ENCODE measurements at regions not wholly inside any gene's neighbourhood (a gene's known extent, or its start where the extent isn't known, plus 50 kb on each side); places are given as distances from the start of the nearest gene placed in this dataset.

GRCh38 chr12:125357561-125357960 is 292.3 kb downstream of the AACS start:
- DNase-seq (ENCODE audit: low read depth): no peak

GRCh38 chr12:125360540-125360939 is 295.3 kb downstream of the AACS start:
- no peak for DNase-seq (ENCODE audit: low read depth)

GRCh38 chr12:125371033-125371432 is 305.8 kb downstream of the AACS start:
- no peak for DNase-seq (ENCODE audit: low read depth)

- DNase-seq (ENCODE audit: low read depth): no peak
Measured at GRCh38 chr12:125372085-125372484, 306.9 kb downstream of the AACS start.

DNA sequence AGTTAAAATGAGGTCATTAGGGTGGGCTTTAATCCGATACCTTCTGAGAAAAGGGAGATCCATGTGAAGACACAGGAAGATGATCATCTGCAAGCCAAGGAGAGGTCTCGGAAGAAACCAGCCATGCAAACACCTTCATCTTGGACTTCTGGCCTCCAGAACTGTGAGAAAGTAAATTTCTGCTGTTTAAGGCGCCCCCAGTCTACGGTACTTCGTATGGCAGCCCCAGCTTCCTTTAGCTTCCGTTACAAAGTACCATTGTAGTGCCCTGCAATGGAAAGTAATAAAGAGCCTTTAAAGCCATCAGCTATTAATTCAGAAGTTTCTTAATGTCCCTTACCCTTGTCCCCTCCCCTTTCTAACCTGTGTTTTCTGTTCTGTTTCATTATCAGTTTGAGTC is 308.1 kb downstream of the AACS start:
- DNase-seq (ENCODE audit: low read depth): no peak

GRCh38 chr12:125376422-125376821 is 311.2 kb downstream of the AACS start:
- DNase-seq (ENCODE audit: low read depth): no peak

- no peak for DNase-seq (ENCODE audit: low read depth)
Measured at GRCh38 chr12:125377093-125377492, 311.9 kb downstream of the AACS start.

DNA sequence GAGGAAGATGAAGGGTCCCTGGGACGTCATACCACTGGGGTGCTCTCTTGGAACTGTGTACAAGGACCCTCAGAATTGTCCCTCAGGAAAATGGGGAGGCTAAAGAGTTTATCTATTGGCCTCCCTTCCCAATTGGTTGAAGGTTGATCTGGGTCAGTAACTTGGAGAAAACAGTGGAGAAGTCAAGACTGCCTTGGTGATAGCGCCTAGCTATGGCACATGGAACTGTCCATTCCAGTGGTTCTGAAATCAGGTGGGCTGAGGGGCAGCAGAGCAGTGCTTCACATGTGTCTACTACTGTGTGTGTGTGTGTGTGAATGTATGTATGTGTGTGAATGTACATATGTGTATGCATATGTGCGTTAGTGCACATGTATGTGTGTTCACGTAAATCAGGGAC is 316.1 kb downstream of the AACS start:
- DNase-seq (ENCODE audit: low read depth): no peak

- DNase-seq (ENCODE audit: low read depth): no peak
Measured at GRCh38 chr12:125382926-125383325, 317.7 kb downstream of the AACS start.

- DNase-seq (ENCODE audit: low read depth): no peak
Measured at GRCh38 chr12:125386652-125387051, 321.4 kb downstream of the AACS start.

DNA sequence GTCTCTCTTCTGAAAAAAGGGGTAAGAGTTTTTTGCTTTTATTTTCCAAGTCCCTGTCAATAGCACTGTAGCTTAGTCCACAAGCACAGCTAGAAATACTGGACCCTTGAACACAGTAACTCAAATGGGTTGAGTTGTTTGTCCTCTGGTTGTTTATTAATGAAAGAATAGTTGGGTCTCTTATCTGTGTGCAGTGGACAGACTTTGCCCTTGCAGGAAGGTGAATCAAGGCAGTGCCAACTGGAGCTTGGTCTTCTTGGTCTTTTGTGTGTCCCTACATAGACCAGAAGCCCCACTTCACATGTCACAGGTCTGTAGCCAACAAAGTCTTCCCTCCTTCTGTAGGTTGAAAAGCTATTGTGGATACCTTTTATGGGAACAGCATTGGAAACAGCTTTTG is 322.0 kb downstream of the AACS start:
- no peak for DNase-seq (ENCODE audit: low read depth)

DNA sequence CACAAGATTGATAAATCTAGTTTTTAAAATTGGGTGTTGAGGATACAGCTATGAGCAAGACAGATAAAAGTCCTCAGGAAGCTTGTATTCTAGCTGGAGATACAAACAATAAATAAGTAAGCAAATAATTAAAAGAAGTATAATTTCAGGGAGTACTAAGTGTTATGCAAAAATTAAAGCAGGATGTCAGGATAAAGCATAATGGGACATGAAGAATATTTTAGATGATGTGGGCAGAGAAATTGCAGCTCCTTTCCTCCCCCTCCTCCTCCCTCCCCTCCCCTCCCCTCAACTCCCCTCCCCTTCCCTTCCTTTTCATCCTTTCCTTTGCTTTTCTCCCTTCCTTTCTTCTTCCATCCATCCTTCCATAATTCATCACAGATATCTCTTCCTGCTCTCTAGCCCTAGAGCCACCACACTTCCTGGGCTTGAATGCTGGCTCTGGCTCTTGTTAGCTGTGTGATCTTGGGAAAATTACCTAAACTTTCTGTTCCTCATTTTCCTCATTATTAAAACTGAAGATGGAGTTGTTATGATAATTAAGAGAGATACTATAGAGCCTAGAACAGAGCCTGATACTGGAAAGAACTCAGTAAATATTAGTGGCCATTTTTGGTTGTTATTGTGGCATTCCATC is 323.9 kb downstream of the AACS start:
- no peak for DNase-seq (ENCODE audit: low read depth)

DNA sequence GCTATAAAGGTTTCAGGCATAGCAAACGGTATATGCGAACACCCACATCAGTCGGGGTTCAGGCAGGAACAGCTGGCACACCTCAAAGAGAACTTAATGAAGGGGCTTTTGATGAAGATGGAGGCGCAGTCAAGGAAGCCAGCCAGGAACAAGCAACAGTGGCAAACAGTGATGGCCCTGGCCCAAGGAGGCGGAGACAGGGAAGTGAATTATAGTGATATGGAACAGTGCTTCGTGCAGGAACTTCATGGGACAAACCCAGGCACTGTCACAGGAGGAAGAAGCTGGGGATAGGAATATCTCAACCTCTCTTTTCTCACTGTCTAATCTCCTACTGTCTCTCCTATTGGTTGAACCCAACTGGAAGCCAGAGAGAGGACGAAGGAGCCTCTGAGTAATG is 328.3 kb downstream of the AACS start:
- no peak for DNase-seq (ENCODE audit: low read depth)

DNA sequence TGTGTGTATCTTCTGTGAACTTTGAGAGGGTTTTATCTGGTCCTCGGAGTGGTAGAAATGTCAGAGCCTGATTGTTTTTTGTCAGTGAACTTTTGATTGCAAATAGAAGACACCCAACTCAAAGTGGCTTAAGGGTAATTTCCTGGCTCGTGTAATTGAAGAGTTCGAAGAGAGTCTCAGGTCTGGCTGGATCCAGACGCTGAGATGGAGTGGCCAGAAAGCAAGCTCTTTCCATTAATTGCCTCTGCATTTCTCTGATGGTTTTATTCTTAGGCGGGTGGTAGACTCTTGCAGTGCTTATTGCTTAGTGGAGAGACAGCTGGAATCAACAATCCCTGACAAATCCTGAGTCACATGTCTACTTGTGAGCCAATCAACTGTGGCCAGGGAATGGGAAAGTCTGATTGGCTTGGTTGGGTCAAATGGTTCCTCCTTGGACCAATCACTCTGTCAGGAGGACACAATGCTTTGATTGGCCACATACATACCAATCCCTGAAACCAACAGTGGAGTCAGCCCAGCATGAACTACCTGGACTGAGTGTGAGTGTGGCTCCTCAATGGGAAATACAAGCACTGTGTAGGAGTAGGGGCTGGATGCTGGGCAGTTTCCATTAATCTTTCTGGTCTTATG is 330.5 kb downstream of the AACS start:
- no peak for DNase-seq (ENCODE audit: low read depth)

DNA sequence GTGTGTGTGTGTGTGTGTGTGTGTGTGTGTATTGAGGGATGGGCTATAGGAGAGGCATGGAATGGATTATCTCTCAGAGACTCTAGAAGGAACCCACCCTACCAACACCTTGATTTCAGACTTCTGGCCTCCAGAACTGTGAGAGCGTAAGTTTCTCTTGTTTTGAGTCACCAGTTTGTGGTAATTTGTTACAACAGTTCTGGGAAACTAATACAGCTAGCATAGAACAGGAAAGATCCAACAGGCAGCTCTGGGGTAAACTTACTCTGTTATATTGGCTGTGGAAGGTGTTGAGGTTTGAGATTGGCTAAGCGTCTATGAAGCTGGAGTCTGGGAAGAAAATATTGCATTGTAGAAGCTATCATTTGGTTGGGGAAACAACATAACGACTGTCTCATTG is 334.3 kb downstream of the AACS start:
- DNase-seq (ENCODE audit: low read depth): no peak

- DNase-seq (ENCODE audit: low read depth): peak; percentile 16
Measured at GRCh38 chr12:125402874-125403789, 337.9 kb downstream of the AACS start.

- DNase-seq (ENCODE audit: low read depth): no peak
Measured at GRCh38 chr12:125403843-125404242, 338.6 kb downstream of the AACS start.

GRCh38 chr12:125406131-125406530 is 340.9 kb downstream of the AACS start:
- no peak for DNase-seq (ENCODE audit: low read depth)

- no peak for DNase-seq (ENCODE audit: low read depth)
Measured at GRCh38 chr12:125408718-125409117, 343.5 kb downstream of the AACS start.

- DNase-seq (ENCODE audit: low read depth): no peak
Measured at GRCh38 chr12:125412506-125412905, 347.3 kb downstream of the AACS start.

GRCh38 chr12:125417446-125417845 is 352.2 kb downstream of the AACS start:
- DNase-seq (ENCODE audit: low read depth): no peak

- no peak for DNase-seq (ENCODE audit: low read depth)
Measured at GRCh38 chr12:125418902-125419564, 353.8 kb downstream of the AACS start.
